ENCODE measurements at regions not wholly inside any gene's neighbourhood (a gene's known extent, or its start where the extent isn't known, plus 50 kb on each side); places are given as distances from the start of the nearest gene placed in this dataset.

DNA sequence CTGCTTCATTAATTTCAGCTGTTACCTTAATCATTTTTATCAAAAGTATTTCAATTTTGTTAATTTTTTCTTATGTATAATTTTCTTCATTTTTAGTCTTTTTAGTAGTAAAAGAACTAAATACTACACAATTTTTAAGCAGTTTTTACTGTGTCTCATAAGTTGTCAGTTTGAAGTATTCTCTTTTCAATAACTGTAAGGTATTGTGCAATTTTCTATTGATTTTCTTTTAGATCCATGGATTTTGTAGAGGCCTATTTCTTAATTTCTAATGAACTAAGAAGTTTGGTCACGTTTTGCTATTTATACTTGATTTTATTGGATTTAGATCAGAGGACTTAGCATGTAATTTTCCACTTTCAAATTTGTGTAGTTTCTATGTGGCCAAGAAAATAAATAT, 207.7 kb upstream of the PRR16 start:
- TF ChIP-seq, protein P1, sequence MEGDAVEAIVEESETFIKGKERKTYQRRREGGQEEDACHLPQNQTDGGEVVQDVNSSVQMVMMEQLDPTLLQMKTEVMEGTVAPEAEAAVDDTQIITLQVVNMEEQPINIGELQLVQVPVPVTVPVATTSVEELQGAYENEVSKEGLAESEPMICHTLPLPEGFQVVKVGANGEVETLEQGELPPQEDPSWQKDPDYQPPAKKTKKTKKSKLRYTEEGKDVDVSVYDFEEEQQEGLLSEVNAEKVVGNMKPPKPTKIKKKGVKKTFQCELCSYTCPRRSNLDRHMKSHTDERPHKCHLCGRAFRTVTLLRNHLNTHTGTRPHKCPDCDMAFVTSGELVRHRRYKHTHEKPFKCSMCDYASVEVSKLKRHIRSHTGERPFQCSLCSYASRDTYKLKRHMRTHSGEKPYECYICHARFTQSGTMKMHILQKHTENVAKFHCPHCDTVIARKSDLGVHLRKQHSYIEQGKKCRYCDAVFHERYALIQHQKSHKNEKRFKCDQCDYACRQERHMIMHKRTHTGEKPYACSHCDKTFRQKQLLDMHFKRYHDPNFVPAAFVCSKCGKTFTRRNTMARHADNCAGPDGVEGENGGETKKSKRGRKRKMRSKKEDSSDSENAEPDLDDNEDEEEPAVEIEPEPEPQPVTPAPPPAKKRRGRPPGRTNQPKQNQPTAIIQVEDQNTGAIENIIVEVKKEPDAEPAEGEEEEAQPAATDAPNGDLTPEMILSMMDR (IDR thresholded peaks at IDR 0.05; ENCODE audit: control insufficient read depth, extremely low read depth, insufficient read depth) = no peak

DNA sequence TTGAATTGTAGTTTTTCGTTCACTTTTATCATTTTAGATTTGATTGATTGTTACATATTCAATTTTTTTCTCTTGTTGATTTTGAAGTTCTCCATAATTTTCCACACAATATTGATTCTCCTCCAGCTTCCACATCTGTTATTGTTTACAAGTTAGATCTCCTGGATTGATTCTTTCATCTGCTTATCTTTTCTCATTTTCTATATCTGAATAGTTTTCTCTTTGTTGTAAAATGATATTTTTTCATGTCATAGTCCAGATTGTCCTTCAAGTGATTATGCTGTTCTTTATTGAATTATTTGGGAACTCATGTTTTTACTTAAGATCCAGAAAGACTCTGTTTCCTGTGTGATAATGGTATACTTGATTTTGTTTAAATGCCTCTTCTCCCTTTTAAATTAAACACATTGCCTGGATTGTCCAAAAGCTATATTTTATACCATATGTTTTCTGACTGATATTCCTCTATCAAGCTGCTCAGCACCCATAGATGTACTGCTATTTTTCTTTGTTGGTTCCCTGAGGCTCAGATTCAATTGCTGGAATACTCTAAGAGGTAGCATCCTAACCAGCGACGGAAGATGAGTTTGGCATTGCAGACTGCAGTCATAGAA, 206.6 kb upstream of the PRR16 start:
- DNase-seq (ENCODE audit: low read depth) = no peak
- TF ChIP-seq, protein P1 (IDR thresholded peaks at IDR 0.05; ENCODE audit: control insufficient read depth, extremely low read depth, insufficient read depth) = no peak
- H3K4me3 ChIP-seq (ENCODE audit: low read depth, low read length) = no peak overlapping the region

More for the DNA sequence above, 207.7 kb upstream of the PRR16 start:
- H3K4me3 ChIP-seq (ENCODE audit: low read depth, low read length) = no peak overlapping the region
- no peak for DNase-seq (ENCODE audit: low read depth)

DNA sequence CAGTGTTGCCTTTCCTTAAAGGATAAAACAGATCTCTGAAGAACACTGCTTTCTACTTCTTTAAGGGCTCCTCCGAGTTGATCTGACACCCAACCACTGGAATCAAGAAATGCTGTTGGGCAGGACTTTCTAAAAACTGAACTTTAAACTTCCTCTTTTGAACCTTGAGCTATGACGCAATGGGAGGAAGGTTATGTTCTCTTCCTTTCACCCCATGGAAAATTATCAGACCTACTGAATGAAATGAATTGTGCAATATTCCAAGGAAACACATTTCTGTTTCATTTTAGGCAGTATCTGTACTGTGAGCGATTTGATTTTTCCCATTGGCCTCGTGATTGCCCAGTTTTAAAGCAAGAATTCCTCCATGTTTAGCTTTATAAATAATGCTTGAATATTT, 206.0 kb upstream of the PRR16 start:
- no peak overlapping the region for H3K4me3 ChIP-seq (ENCODE audit: low read depth, low read length)
- DNase-seq (ENCODE audit: low read depth) = no peak
- TF ChIP-seq, protein P1 (IDR thresholded peaks at IDR 0.05; ENCODE audit: control insufficient read depth, extremely low read depth, insufficient read depth) = no peak

DNA sequence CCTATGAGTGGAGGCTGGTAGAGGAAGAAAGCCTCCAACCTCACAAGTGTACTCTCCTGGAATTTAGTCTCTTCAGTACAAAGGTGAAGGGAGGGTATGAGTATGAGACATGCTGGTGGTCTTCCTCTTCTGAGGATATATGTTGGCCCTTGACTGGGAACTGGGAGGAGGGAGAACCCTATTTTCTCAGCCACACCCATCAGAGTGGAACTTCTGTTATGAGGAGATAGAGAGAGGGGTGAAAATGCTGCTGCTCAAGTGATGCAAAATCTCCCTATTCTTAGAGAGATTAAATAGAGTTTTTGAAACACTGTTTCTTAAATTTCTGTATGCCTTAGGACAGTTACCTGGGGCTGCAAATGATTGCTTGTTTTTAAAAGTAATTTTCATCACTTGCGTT, 203.4 kb upstream of the PRR16 start:
- TF ChIP-seq, protein P1 (IDR thresholded peaks at IDR 0.05; ENCODE audit: control insufficient read depth, extremely low read depth, insufficient read depth) = no peak
- DNase-seq (ENCODE audit: low read depth) = no peak
- H3K4me3 ChIP-seq (ENCODE audit: low read depth, low read length) = no peak overlapping the region

DNA sequence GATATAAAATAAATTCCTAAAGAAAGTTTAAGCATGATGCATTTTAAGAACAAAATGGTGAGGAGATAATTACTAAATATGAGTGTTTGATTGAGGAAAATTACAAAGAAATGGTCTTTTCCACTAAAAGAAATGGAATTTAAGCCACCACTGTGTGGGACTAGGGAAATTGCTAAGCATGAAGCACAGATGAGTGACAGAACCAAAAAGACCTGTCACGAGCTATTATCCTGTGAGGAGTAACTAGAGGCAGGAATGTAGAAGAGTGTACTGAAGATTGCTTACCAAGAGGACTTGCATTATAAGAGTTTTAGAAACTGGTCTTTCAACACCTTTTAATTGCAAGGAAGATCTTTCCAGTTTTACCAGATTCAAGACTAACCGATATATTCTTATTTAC, 193.6 kb upstream of the PRR16 start:
- no peak for DNase-seq (ENCODE audit: low read depth)
- no peak overlapping the region for H3K4me3 ChIP-seq (ENCODE audit: low read depth, low read length)
- TF ChIP-seq, protein P1 (IDR thresholded peaks at IDR 0.05; ENCODE audit: control insufficient read depth, extremely low read depth, insufficient read depth) = no peak

DNA sequence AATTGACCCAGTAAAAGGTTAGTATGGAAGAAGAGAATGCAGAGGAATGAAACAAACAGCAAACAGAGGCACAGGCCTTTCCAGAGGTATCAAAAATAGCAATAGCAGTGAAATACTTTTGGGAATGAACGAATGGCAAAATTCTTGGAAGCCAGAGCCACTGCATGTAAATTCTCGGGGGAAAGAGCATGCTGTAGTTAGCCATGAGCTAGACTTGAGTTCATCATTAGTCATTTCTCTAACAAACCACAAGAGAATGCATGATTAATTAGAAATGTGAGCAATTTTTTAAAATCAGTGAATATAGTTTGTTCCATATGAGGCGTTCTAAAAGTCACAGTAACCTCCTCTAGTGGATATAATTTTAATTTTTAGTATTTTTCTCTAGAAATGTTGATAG, 170.3 kb upstream of the PRR16 start:
- no peak for DNase-seq (ENCODE audit: low read depth)
- TF ChIP-seq, protein P1 (IDR thresholded peaks at IDR 0.05; ENCODE audit: control insufficient read depth, extremely low read depth, insufficient read depth) = no peak
- H3K4me3 ChIP-seq (ENCODE audit: low read depth, low read length) = no peak overlapping the region

DNA sequence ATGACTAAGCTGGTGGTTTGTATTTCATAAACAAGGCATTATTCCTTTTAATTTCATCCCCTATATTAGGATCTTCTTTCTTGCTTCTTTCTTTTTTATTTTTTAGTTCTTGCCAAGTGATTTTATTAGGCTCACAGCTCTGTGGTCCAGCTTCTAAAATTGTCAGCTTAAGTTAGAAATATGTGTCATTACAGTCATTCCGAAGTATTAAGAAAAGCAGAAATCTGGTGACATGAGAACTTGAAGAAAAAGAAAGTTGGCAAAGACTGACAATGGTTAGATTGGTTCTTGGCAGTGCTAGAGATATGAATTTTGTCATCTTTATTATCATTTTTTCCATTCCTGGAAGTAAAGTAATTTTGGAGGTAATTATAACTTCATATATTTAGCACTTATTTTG, 166.5 kb upstream of the PRR16 start:
- H3K4me3 ChIP-seq (ENCODE audit: low read depth, low read length) = no peak overlapping the region
- TF ChIP-seq, protein P1 (IDR thresholded peaks at IDR 0.05; ENCODE audit: control insufficient read depth, extremely low read depth, insufficient read depth) = no peak

More for the DNA sequence above, 166.5 kb upstream of the PRR16 start:
- no peak for DNase-seq (ENCODE audit: low read depth)

Measured in LNCaP clone FGC (cell line).